H1 (cell line): ENCODE measurements at regions not wholly inside any gene's neighbourhood (a gene's known extent, or its start where the extent isn't known, plus 50 kb on each side); places are given as distances from the start of the nearest gene placed in this dataset.

Source experiments
- ATF2 ChIP-seq: IDR thresholded peaks from 2 replicates; pipeline ENCODE4 v1.6.1; 2012; ENCODE audit warnings: low read length, inconsistent platforms
- CHD1 ChIP-seq: IDR thresholded peaks from 2 replicates; pipeline ENCODE4 v1.6.1; 2012; ENCODE audit warnings: low read depth, low read length, improper control_type of control experiment
- CHD7 ChIP-seq: fragments of 300-600 bp; sonication (generic); IDR thresholded peaks from 2 replicates; pipeline ENCODE4 v1.7.1; 2012; ENCODE audit warnings: low read length, moderate library complexity, mild to moderate bottlenecking, inconsistent platforms; ENCODE audit not compliant: insufficient replicate concordance
- MAX ChIP-seq: IDR thresholded peaks from 2 replicates; pipeline ENCODE4 v1.6.1; 2012; ENCODE audit warnings: inconsistent platforms
- POLR2AphosphoS5 ChIP-seq: IDR thresholded peaks from 2 replicates; pipeline ENCODE4 v1.6.1; 2011; ENCODE audit warnings: low read depth, low read length
- SUZ12 ChIP-seq: fragments of 200-600 bp; sonication (generic); IDR thresholded peaks from 2 replicates; pipeline ENCODE4 v1.6.1; 2012; ENCODE audit warnings: mild to moderate bottlenecking, inconsistent platforms, low read length, moderate library complexity, mixed read lengths
- TBP ChIP-seq: IDR thresholded peaks from 2 replicates; pipeline ENCODE4 v1.6.1; 2011; ENCODE audit warnings: low read depth, low read length, improper control_type of control experiment
- TEAD4 ChIP-seq: IDR thresholded peaks from 2 replicates; pipeline ENCODE4 v1.6.1; 2012; ENCODE audit warnings: low read depth, low read length, inconsistent platforms, mixed read lengths

- TF ChIP-seq CHD7 = no peak
- no peak for TF ChIP-seq TBP
- TF ChIP-seq MAX = no peak
- TF ChIP-seq SUZ12 = no peak
- TF ChIP-seq TEAD4 = no peak
- no peak for TF ChIP-seq POLR2AphosphoS5
- no peak for TF ChIP-seq CHD1
- no peak for TF ChIP-seq ATF2
These were observed 209.8 kb upstream of the ZPLD1 start (continued) for GRCh38 chr3:102225005-102225404.
